Right renal cortex interstitium (tissue), 3 donors: ENCODE measurements at regions not wholly inside any gene's neighbourhood (a gene's known extent, or its start where the extent isn't known, plus 50 kb on each side); places are given as distances from the start of the nearest gene placed in this dataset.

Experiments used
- DNase-seq, 3 donors: peaks; one replicate each; pipeline ENCODE4 v3.0.0-alpha.2; 2013; ENCODE audit warnings: low read depth in 3 of 3, low spot score in 2 of 3

GRCh38 chrY:11293392-11293791, 1407.6 kb upstream of the USP9Y start:
- no peak for DNase-seq

GRCh38 chrY:11334151-11334550, 1366.9 kb upstream of the USP9Y start:
- DNase-seq, result peak in 1 of 3 donors; percentile 0
